Body of pancreas (tissue), 4 donors: ENCODE measurements at regions not wholly inside any gene's neighbourhood (a gene's known extent, or its start where the extent isn't known, plus 50 kb on each side); places are given as distances from the start of the nearest gene placed in this dataset.
"Not testable (repeated sequence)": the region's sequence is repeated elsewhere in the genome, so short reads cannot be mapped to it uniquely, and the experiment has no call there.

Experiments
- ATAC-seq: fragments of 150-250 bp; one replicate; pipeline ENCODE4 v1.9.1; 2016
- DNase-seq, 4 donors: peaks; one replicate each; pipeline ENCODE4 v3.0.0-alpha.2; 2019
- H3K27ac ChIP-seq, 4 donors: fragments of 200-600 bp; sonication (generic); 1 replicate in 3 of 4; 2 replicates in 1 of 4; pipeline versions ENCODE4 v1.5.1 to v1.6.1; 2016 to 2019; ENCODE audit warnings: mild to moderate bottlenecking in 1 of 4, mixed read lengths in 1 of 4, moderate library complexity in 1 of 4
- H3K27me3 ChIP-seq, 2 donors: fragments of 200-600 bp; sonication (generic); one replicate each; pipeline ENCODE4 v1.6.0; 2016; ENCODE audit warnings: mild to moderate bottlenecking in 1 of 2
- H3K36me3 ChIP-seq, 2 donors: fragments of 200-600 bp; sonication (generic); replicated peaks in 1 of 2; 2 replicates each; pipeline ENCODE4 v1.5.1; 2016; ENCODE audit warnings: low read depth in 2 of 2; ENCODE audit not compliant: insufficient read depth in 1 of 2
- H3K4me1 ChIP-seq: fragments of 200-600 bp; sonication (generic); one replicate; pipeline ENCODE4 v1.6.0; 2016
- H3K4me3 ChIP-seq, 2 donors: fragments of 200-600 bp; sonication (generic); 1 replicate in 1 of 2; 2 replicates in 1 of 2; pipeline ENCODE4 v1.5.1; 2016 to 2019
- H3K9me3 ChIP-seq, 3 donors: fragments of 200-600 bp; sonication (generic); 1 replicate in 2 of 3; 2 replicates in 1 of 3; pipeline ENCODE4 v1.5.1; 2016
- CTCF ChIP-seq, 7 experiments: fragments of 450-650 bp in 4 of 7; fragments of 200-600 bp in 3 of 7; sonication (generic) in 3 of 7; IDR thresholded peaks; one replicate each; pipeline ENCODE4 v1.5.1; 2016 to 2019; ENCODE audit warnings: antibody characterized with exemption in 7 of 7
- POLR2A ChIP-seq, 3 donors: fragments of 450-650 bp; IDR thresholded peaks; one replicate each; pipeline ENCODE4 v1.6.1; 2016; ENCODE audit warnings: antibody characterized with exemption in 3 of 3, mild to moderate bottlenecking in 2 of 3
- WGBS, 2 donors: methylation state at CpG; one replicate each; pipeline ENCODE4 v1.1.5; 2017; 5-methylcytosine and 5-hydroxymethylcytosine counted together
- intact Hi-C: fragments of 100-400 bp; cut with DNase I; formaldehyde crosslinking; loops from one replicate; pipeline ENCODE4 v1.15.1; 2023

DNA sequence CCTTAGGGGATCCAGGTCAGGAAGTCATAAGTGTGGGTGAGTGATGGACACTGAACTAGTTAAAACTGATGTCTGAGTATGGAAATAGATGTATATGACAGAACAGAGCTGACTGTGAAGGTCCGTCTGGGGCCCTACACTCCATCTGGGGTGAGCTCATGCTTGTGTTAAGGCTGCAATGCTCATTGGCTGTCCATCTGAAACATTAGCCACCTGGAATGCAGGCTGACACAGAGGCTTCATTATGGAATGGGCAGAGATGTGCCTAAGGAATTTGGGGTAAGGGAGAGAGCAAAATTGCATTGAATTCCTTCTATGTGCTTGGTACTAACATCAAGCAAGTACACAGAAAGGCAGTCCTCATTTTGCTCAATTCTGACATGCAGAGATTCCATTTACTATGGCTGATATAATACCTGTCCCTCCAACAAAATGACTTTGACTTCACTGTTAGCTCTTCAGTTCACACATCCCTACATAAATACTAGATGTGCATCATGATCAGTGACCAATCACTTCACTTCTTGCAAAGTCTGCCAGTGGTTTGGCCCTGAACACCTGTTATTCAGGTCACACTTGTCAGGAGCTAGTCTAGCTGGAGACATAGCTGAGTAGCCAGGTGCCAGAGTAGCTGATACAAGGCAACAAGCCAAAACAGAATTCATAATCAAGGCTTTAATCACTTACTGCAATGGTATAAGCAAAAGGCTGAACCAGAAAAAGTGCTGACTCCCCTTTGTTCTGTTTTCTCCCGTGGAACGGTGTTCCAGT is 128.9 kb upstream of the VWC2 start:
- TF ChIP-seq POLR2A (IDR thresholded peaks at IDR 0.05): no peak
- TF ChIP-seq CTCF (IDR thresholded peaks at IDR 0.05): no peak
- H3K27ac ChIP-seq: no peak overlapping the region
- no peak for DNase-seq
- no peaks in the 10 kb centered on the region for H3K27me3 ChIP-seq
- H3K36me3 ChIP-seq: no peaks in the 10 kb centered on the region
- no peaks in the 10 kb centered on the region for H3K9me3 ChIP-seq
- intact Hi-C loops: no loop called here
- 61 to 63% methylated on average over 3 of the region's 3 CpGs for WGBS, 2 donors
- ATAC-seq: no peak
- H3K4me3 ChIP-seq: no peak overlapping the region
- H3K4me1 ChIP-seq: no peaks in the 10 kb centered on the region

GRCh38 chr7:49645296-49645695 is 128.1 kb upstream of the VWC2 start:
- no peaks in the 10 kb centered on the region for H3K36me3 ChIP-seq
- no peaks in the 10 kb centered on the region for H3K9me3 ChIP-seq
- no peak overlapping the region for H3K27ac ChIP-seq
- DNase-seq (no peak), ATAC-seq (no peak)
- no peak overlapping the region for H3K4me3 ChIP-seq
- H3K27me3 ChIP-seq: no peaks in the 10 kb centered on the region
- intact Hi-C loops: no loop called here
- WGBS, 2 donors: 61 to 68% methylated on average over 3 of the region's 3 CpGs
- H3K4me1 ChIP-seq: no peaks in the 10 kb centered on the region
- no peak for TF ChIP-seq POLR2A (IDR thresholded peaks at IDR 0.05)
- TF ChIP-seq CTCF (IDR thresholded peaks at IDR 0.05): no peak

- no peak overlapping the region for H3K27ac ChIP-seq
- ATAC-seq: no peak
- no peaks in the 10 kb centered on the region for H3K9me3 ChIP-seq
- no peak overlapping the region for H3K4me3 ChIP-seq
- H3K4me1 ChIP-seq: no peaks in the 10 kb centered on the region
- WGBS, 2 donors: 26 to 49% methylated on average over 3 of the region's 3 CpGs
- no peaks in the 10 kb centered on the region for H3K36me3 ChIP-seq
- intact Hi-C loops: loop anchor here (10.0 kb wide), 1 partner anchor 65 kb away; no protein-coding TSS in a partner anchor
- no peak for DNase-seq
- TF ChIP-seq POLR2A (IDR thresholded peaks at IDR 0.05) (no peak), CTCF (IDR thresholded peaks at IDR 0.05) (no peak)
- no peaks in the 10 kb centered on the region for H3K27me3 ChIP-seq
Measured at GRCh38 chr7:49660170-49660783, 113.2 kb upstream of the VWC2 start.

DNA sequence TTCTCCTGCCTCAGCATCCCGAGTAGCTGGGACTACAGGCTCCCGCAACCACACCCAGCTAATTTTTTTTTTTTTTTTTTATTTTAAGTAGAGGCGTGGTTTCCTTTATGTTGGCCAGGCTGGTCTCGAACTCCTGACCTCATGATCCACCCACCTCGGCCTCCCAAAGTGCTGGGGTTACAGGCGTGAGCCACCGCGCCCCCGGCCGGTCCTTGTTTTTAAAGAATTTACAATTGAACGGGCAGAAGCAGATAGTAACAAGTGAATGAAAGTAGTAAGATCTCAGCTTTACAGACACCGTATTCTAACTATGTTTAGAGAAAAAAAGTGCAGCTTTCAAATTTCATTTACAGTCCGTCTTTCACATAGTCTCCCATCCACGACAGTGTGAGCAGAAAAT is 112.5 kb upstream of the VWC2 start:
- intact Hi-C loops: loop anchor here (10.0 kb wide), 1 partner anchor 64 kb away; no protein-coding TSS in a partner anchor
- Histone ChIP-seq H3K27me3 (no peaks in the 10 kb centered on the region), H3K36me3 (no peaks in the 10 kb centered on the region), H3K9me3 (no peaks in the 10 kb centered on the region), H3K27ac (no peak overlapping the region), H3K4me1 (no peaks in the 10 kb centered on the region), H3K4me3 (no peak overlapping the region)
- 73 to 85% methylated on average over 14 of the region's 14 CpGs for WGBS, 2 donors
- DNase-seq (no peak), ATAC-seq (no peak)
- TF ChIP-seq POLR2A (IDR thresholded peaks at IDR 0.05) (no peak), CTCF (IDR thresholded peaks at IDR 0.05) (no peak)

DNA sequence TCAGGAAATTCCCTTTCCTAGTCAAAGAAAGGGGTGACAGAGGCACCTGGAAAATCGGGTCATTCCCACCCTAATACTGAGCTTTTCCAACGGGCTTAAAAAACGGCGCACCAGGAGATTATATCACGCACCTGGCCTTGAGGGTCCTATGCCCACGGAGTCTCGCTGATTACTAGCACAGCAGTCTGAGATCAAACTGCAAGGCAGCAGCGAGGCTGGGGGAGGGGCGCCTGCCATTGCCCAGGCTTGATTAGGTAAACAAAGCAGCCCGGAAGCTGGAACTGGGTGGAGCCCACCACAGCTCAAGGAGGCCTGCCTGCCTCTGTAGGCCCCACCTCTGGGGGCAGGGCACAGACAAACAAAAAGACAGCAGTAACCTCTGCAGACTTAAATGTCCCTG is 107.5 kb upstream of the VWC2 start:
- H3K27me3 ChIP-seq, H3K4me3 ChIP-seq, H3K9me3 ChIP-seq, DNase-seq, H3K36me3 ChIP-seq, ATAC-seq, H3K27ac ChIP-seq, H3K4me1 ChIP-seq: not testable (repeated sequence)
- WGBS, 2 donors: 52 to 53% methylated on average over 7 to 10 of the region's 10 CpGs
- intact Hi-C loops: loop anchor here (10.0 kb wide), 1 partner anchor 59 kb away; no protein-coding TSS in a partner anchor
